ENCODE measurements at regions not wholly inside any gene's neighbourhood (a gene's known extent, or its start where the extent isn't known, plus 50 kb on each side); places are given as distances from the start of the nearest gene placed in this dataset.

DNA sequence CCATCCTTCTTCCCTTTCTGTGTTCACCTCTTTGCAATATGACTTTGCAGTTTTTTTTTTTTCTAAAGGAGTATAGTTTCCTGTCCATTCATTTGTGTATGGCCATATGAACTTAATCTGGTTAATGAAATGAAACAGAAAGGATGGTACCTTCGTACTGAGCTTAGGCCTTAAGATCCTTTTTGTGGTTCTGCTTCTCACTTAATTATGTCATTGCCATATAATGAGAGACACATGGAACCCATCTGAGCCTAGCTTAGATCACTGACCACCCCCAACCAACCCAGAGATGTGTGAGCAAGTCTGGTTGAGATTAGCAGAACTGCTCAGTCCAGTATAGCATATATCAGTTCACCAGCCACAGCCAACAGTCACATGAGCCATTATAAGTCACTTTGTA is 1179.6 kb downstream of the HACE1 start:
- no peaks in the 10 kb centered on the region for H3K27me3 ChIP-seq (ENCODE audit: insufficient read depth, low read length)

GRCh38 chr6:103677290-103677689 is 1182.4 kb downstream of the HACE1 start:
- no peaks in the 10 kb centered on the region for H3K4me1 ChIP-seq (ENCODE audit: insufficient read depth, low read length)
- H3K4me3 ChIP-seq (ENCODE audit: low read length) = no peak overlapping the region
- no peaks in the 10 kb centered on the region for H3K9me3 ChIP-seq (ENCODE audit: low read depth, low read length)
- no peaks in the 10 kb centered on the region for H3K27me3 ChIP-seq (ENCODE audit: insufficient read depth, low read length)

More for the DNA sequence above, 1179.6 kb downstream of the HACE1 start:
- no peaks in the 10 kb centered on the region for H3K4me1 ChIP-seq (ENCODE audit: insufficient read depth, low read length)
- H3K4me3 ChIP-seq (ENCODE audit: low read length) = no peak overlapping the region
- H3K9me3 ChIP-seq (ENCODE audit: low read depth, low read length) = no peaks in the 10 kb centered on the region

DNA sequence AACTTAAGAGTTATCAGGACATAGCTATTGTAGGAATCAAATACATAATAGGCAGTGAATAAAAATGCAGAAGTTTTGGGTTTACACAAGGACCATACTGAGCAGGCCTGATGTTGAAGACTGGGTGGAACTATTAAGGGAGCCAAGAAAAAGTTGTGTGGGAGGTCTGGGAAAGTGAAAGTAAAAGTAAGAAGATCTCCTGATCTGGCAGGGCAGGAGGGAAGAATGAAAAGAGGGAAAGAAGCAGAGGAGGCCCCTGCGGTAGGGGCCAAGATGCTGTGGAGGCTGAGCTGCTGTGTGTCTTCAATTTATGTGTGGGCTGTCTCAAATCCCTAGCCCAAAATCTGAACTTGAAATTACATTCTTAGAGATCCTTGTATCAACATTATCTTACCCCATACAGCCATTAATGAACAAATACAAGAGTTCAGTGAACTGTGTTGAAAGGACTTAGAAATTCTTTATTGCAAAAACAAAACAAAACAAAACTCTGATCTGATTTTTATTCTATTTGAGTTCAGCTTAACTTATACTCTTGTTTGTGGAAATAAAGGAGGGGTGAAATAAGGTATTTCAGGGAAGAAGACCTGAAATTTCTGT is 1183.8 kb downstream of the HACE1 start:
- H3K4me1 ChIP-seq (ENCODE audit: insufficient read depth, low read length) = no peaks in the 10 kb centered on the region
- H3K9me3 ChIP-seq (ENCODE audit: low read depth, low read length) = no peaks in the 10 kb centered on the region
- H3K27me3 ChIP-seq (ENCODE audit: insufficient read depth, low read length) = no peaks in the 10 kb centered on the region
- no peak overlapping the region for H3K4me3 ChIP-seq (ENCODE audit: low read length)

DNA sequence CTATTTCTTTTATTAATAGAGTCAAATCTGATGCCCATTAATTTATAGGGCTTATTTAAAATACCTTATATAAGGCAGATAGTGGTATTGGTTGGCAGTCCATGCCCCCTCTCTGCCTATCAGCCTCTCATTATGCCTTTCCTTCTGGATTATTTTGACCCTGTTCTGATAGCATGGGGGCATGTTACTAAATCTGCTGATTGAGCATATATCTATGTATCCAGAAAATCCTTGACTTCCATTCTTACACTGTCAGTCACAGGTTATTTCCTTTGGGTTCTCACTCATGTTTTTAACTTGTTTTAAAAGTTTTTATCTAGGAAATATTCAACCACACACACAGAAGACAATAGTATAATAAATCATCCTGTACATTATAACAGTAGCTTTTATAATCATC is 1184.9 kb downstream of the HACE1 start:
- Histone ChIP-seq H3K4me1 (ENCODE audit: insufficient read depth, low read length) (no peaks in the 10 kb centered on the region), H3K4me3 (ENCODE audit: low read length) (no peak overlapping the region), H3K9me3 (ENCODE audit: low read depth, low read length) (no peaks in the 10 kb centered on the region), H3K27me3 (ENCODE audit: insufficient read depth, low read length) (no peaks in the 10 kb centered on the region)

GRCh38 chr6:103672169-103672568 is 1187.5 kb downstream of the HACE1 start:
- Histone ChIP-seq H3K4me3 (ENCODE audit: low read length) (no peak overlapping the region), H3K9me3 (ENCODE audit: low read depth, low read length) (no peaks in the 10 kb centered on the region), H3K27me3 (ENCODE audit: insufficient read depth, low read length) (no peaks in the 10 kb centered on the region), H3K4me1 (ENCODE audit: insufficient read depth, low read length) (no peaks in the 10 kb centered on the region)

GRCh38 chr6:103629613-103630012 is 1230.1 kb downstream of the HACE1 start:
- Histone ChIP-seq H3K4me1 (ENCODE audit: insufficient read depth, low read length) (no peaks in the 10 kb centered on the region), H3K4me3 (ENCODE audit: low read length) (no peak overlapping the region), H3K9me3 (ENCODE audit: low read depth, low read length) (no peaks in the 10 kb centered on the region), H3K27me3 (ENCODE audit: insufficient read depth, low read length) (no peaks in the 10 kb centered on the region)

DNA sequence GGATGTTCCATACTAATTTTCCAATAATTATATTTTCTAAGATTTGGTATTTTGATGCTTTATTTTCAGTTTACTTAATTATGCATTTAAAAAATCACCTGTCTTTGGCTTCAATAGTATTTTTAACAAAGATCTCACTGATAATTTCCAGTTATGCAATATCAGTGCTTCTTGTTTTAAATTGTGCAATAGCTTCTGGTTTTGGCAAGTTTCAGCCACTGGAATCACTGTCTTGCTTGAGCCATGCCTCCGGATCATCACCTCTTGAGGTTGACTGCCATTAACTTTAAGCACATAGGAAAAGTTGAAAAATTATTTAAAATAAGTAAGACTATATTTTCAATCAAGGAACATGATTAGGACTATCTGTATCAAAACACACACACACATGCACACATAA is 1242.1 kb downstream of the HACE1 start:
- Histone ChIP-seq H3K4me1 (ENCODE audit: insufficient read depth, low read length) (no peaks in the 10 kb centered on the region), H3K4me3 (ENCODE audit: low read length) (no peak overlapping the region), H3K9me3 (ENCODE audit: low read depth, low read length) (no peaks in the 10 kb centered on the region), H3K27me3 (ENCODE audit: insufficient read depth, low read length) (no peaks in the 10 kb centered on the region)

DNA sequence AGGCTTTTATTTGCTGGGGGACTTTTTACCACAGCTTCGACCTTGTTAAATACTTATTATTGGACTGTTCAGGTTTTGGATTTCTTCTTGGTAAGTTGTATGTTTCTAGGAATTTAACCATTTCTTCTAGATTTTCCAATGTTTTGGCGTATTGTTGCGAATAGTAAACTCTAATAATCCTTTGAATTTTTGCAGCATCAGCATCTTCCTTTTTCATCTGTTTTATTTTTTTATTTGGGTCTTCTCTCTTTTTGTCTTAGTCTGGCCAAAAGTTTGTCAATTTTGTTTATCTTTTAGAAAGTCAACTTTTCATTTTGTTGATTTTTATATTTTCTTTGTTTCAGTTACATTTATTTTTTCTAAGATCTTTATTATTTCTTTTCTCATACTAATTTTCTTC is 1272.0 kb downstream of the HACE1 start:
- Histone ChIP-seq H3K27me3 (ENCODE audit: insufficient read depth, low read length) (no peaks in the 10 kb centered on the region), H3K4me1 (ENCODE audit: insufficient read depth, low read length) (no peaks in the 10 kb centered on the region), H3K9me3 (ENCODE audit: low read depth, low read length) (no peaks in the 10 kb centered on the region), H3K4me3 (ENCODE audit: low read length) (no peak overlapping the region)

- Histone ChIP-seq H3K9me3 (ENCODE audit: low read depth, low read length) (peaks cover 5% of the 10 kb centered on the region), H3K4me3 (ENCODE audit: low read length) (no peak overlapping the region), H3K27me3 (ENCODE audit: insufficient read depth, low read length) (no peaks in the 10 kb centered on the region)
Observed at GRCh38 chr6:103578115-103578514, 1281.6 kb downstream of the HACE1 start.

GRCh38 chr6:103570431-103570830 is 1289.3 kb downstream of the HACE1 start:
- H3K9me3 ChIP-seq (ENCODE audit: low read depth, low read length) = no peaks in the 10 kb centered on the region
- no peaks in the 10 kb centered on the region for H3K27me3 ChIP-seq (ENCODE audit: insufficient read depth, low read length)
- no peak overlapping the region for H3K4me3 ChIP-seq (ENCODE audit: low read length)
- no peaks in the 10 kb centered on the region for H3K4me1 ChIP-seq (ENCODE audit: insufficient read depth, low read length)

More at GRCh38 chr6:103578115-103578514, 1281.6 kb downstream of the HACE1 start:
- no peaks in the 10 kb centered on the region for H3K4me1 ChIP-seq (ENCODE audit: insufficient read depth, low read length)

- Histone ChIP-seq H3K4me1 (ENCODE audit: insufficient read depth, low read length) (no peaks in the 10 kb centered on the region), H3K9me3 (ENCODE audit: low read depth, low read length) (no peaks in the 10 kb centered on the region), H3K27me3 (ENCODE audit: insufficient read depth, low read length) (no peaks in the 10 kb centered on the region), H3K4me3 (ENCODE audit: low read length) (no peak overlapping the region)
Observed at GRCh38 chr6:103554911-103555310, 1304.8 kb downstream of the HACE1 start.

GRCh38 chr6:103538381-103538780 is 1321.3 kb downstream of the HACE1 start:
- Histone ChIP-seq H3K9me3 (ENCODE audit: low read depth, low read length) (no peaks in the 10 kb centered on the region), H3K4me1 (ENCODE audit: insufficient read depth, low read length) (no peaks in the 10 kb centered on the region), H3K4me3 (ENCODE audit: low read length) (no peak overlapping the region), H3K27me3 (ENCODE audit: insufficient read depth, low read length) (no peaks in the 10 kb centered on the region)

GRCh38 chr6:103534814-103535213 is 1324.9 kb downstream of the HACE1 start:
- no peaks in the 10 kb centered on the region for H3K4me1 ChIP-seq (ENCODE audit: insufficient read depth, low read length)
- H3K9me3 ChIP-seq (ENCODE audit: low read depth, low read length) = no peaks in the 10 kb centered on the region
- no peak overlapping the region for H3K4me3 ChIP-seq (ENCODE audit: low read length)
- no peaks in the 10 kb centered on the region for H3K27me3 ChIP-seq (ENCODE audit: insufficient read depth, low read length)

DNA sequence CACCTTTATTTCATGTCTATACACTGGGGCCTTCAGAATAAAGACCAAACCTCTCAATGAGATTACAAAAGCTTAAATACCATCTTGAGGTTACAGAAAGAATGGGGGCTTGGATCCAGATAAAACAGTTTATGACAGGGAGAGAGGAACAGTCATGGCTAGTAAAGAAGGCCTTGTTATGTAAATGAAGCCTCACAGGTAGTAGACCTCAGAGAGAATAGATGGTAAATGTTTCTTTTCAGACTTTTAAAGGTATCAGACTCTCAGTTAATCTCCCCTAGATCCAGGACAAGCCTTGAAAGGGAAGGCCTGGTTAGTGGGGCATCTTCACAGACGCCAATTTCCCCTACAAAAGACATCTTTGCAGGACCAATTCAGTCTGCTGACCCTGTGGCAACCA is 1325.6 kb downstream of the HACE1 start:
- H3K4me1 ChIP-seq (ENCODE audit: insufficient read depth, low read length) = no peaks in the 10 kb centered on the region
- no peaks in the 10 kb centered on the region for H3K27me3 ChIP-seq (ENCODE audit: insufficient read depth, low read length)
- no peaks in the 10 kb centered on the region for H3K9me3 ChIP-seq (ENCODE audit: low read depth, low read length)
- H3K4me3 ChIP-seq (ENCODE audit: low read length) = no peak overlapping the region

GRCh38 chr6:103522045-103522444 is 1337.7 kb downstream of the HACE1 start:
- no peaks in the 10 kb centered on the region for H3K27me3 ChIP-seq (ENCODE audit: insufficient read depth, low read length)
- H3K4me3 ChIP-seq (ENCODE audit: low read length) = no peak overlapping the region
- no peaks in the 10 kb centered on the region for H3K4me1 ChIP-seq (ENCODE audit: insufficient read depth, low read length)
- no peaks in the 10 kb centered on the region for H3K9me3 ChIP-seq (ENCODE audit: low read depth, low read length)

DNA sequence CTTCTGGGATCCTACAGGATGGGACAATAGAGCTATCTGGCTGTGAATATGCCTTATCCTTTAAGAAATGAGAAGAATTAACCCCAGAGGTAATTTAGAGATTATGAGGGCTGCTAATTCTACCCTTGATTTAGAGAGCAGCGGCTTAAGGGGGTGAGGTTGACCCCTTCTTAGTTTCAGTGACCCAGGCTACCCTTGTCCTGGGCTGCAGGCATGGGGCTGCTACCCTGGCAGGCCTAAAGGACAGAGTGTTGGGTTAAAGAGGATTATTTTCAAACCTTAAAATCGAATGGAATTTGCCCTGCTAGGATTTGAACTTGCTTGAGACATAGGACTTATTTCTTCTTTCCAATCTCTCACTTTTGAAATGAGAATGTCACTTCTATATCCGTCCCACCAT is 1343.4 kb downstream of the HACE1 start:
- no peak overlapping the region for H3K4me3 ChIP-seq (ENCODE audit: low read length)
- no peaks in the 10 kb centered on the region for H3K4me1 ChIP-seq (ENCODE audit: insufficient read depth, low read length)
- no peaks in the 10 kb centered on the region for H3K9me3 ChIP-seq (ENCODE audit: low read depth, low read length)
- no peaks in the 10 kb centered on the region for H3K27me3 ChIP-seq (ENCODE audit: insufficient read depth, low read length)

All from mononuclear cell (primary cell).